ENCODE measurements at regions not wholly inside any gene's neighbourhood (a gene's known extent, or its start where the extent isn't known, plus 50 kb on each side); places are given as distances from the start of the nearest gene placed in this dataset.

- DNase-seq: no peak
Measured at GRCh38 chr1:18020021-18020817, 87.4 kb upstream of the IGSF21 start.

DNA sequence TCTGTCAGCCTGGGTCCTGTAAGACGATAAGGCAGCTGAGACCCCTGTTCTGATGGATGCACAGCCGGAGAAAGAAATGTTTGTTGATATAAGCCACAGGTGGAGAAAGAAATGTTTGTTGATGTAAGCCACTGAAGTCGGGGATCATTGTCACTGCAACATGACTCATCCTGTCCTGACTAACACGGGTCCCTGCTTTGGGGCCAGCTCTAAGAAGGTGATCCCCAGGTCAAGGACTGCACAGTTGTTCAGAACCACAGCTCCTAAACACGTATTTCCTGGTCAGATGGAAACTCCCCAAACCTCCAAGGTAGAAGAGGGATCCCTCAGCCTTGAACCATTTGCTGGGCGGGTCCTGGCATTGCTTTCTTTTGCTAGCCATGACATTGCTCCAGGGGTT, 86.4 kb upstream of the IGSF21 start:
- DNase-seq: no peak

GRCh38 chr1:18032172-18032859, 75.3 kb upstream of the IGSF21 start:
- DNase-seq: no peak

GRCh38 chr1:18035145-18035544, 72.5 kb upstream of the IGSF21 start:
- DNase-seq: no peak

GRCh38 chr1:18037651-18038050, 69.9 kb upstream of the IGSF21 start:
- peak; percentile 23 to 74 for DNase-seq

GRCh38 chr1:18038051-18038450, 69.5 kb upstream of the IGSF21 start:
- no peak for DNase-seq

GRCh38 chr1:18039102-18039501, 68.5 kb upstream of the IGSF21 start:
- DNase-seq: no peak

DNA sequence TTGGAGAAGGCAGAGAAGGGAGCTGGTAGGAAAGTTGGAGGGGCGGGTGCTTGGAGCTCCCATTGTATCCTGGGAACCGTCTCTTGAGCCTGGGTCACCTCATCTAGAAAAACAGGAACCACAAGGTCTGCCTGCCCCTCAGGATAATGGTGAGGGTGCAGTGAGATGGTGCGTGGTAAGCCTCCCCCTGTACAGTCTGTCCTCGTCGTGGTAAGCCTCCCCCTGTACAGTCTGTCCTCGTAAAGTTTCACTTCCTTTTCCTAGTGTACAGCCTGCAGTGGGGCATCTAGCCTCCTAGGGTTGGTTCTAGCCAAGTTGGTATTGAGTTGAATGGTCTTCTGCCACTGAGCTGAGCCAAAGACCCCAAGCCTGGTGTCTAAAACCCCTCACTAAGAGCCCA, 66.5 kb upstream of the IGSF21 start:
- no peak for DNase-seq

GRCh38 chr1:18041685-18042355, 65.8 kb upstream of the IGSF21 start:
- no peak for DNase-seq

- no peak for DNase-seq
Measured at GRCh38 chr1:18043871-18044270, 63.7 kb upstream of the IGSF21 start.

DNA sequence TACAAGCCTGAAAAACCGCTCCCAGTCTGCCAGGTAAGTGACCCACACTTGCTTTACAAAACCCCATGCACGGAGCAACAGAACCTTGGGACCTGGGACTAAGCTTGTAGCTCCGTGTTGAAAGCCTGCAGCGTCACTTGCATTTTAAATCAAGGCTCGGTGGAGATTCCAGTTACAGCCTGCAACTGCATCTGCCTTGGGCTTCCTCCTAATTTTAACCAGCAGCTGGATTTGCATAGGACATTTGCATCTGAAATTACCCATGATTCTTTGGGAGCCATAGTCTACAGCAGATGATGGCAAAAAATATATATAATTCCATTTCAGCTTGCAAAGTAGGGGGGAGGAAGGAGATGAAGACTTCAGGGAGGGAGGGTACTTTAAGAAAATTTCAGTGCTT, 62.4 kb upstream of the IGSF21 start:
- no peak for DNase-seq

- no peak for DNase-seq
Measured at GRCh38 chr1:18045621-18046020, 62.0 kb upstream of the IGSF21 start.

- no peak for DNase-seq
Measured at GRCh38 chr1:18047122-18047521, 60.5 kb upstream of the IGSF21 start.

DNA sequence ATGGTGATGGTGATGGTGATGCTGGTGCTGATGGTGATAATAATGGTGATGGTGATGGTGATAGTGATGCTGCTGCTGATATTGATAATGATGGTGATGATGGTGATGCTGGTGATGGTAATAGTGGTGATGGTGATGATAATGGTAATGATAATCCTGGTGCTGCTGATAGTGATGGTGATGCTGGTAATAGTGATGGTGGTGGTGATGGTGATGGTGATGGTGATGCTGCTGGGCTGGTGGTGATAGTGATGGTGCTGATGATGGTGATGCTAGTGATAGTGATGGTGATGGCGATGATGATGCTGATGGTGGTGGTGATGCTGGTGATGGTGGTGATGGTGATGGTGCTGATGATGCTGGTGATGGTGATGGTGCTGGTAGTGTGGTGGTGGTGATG, 58.4 kb upstream of the IGSF21 start:
- DNase-seq: no peak

DNA sequence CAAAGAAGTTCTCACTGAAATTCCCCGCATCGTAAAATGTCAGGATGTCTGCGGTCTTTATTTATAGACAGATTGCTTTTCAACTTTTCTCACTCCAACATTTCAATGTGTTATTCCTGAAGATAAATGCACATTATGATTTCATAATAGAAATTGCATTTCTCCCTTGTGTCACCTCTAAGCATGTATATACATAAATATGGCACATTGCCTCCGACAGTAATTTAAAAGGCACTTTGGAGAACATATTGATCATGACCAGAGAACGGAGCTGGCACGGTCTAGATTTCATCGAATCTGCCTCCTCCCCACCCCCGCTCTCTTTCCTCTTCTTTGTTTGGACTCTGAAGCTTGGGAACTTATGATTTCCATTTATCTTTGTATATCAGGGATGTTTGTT, 54.9 kb upstream of the IGSF21 start:
- no peak for DNase-seq

DNA sequence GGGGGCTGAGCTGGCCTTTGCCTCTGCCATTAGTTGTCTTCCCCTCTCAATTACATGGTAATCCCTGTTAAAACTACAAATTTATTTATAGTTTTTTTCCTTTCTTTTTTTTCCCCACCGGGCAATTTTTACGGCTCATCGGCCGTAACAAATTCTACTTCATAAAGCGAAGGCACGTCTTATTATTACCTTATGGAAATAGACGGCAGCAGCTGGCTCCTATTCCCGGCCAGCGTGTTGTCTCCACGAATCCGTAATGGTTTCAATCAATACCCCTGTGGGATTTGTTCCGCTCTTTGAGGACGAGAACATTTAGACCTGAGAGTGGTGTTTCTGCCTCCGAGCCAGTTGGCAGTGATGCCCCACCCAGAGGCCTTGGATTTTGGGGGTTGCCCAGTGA, 52.4 kb upstream of the IGSF21 start:
- DNase-seq: no peak

DNA sequence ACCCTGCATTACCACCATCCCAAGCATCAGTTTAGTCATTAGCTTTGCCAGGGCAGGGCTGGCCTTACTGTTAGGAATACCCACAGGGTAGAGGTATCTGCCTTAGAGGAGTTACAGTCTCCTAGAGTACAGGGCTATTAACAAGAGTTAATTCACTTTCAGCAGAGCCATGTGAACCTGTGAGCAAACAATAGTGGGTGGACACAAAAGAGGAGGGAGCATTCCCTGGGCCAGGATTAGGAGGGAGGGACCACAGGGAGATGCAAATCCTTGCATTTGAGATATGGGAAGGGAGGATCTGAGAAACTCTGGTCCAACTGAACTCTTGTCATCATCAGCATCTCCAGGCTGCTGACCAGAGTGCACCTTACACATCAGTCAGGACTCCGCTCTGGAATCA, 51.1 kb upstream of the IGSF21 start:
- DNase-seq: no peak

- no peak for DNase-seq
Measured at GRCh38 chr1:18057623-18058022, 50.0 kb upstream of the IGSF21 start.

Data from NCI-H187 (cell line).